ENCODE measurements at regions not wholly inside any gene's neighbourhood (a gene's known extent, or its start where the extent isn't known, plus 50 kb on each side); places are given as distances from the start of the nearest gene placed in this dataset.
"Not testable (repeated sequence)": the region's sequence is repeated elsewhere in the genome, so short reads cannot be mapped to it uniquely, and the experiment has no call there.

GRCh38 chrX:93404121-93404520, 269.3 kb downstream of the NAP1L3 start:
- Histone ChIP-seq H3K27ac (no peak overlapping the region), H3K4me1 (no peaks in the 10 kb centered on the region), H3K4me3 (no peak overlapping the region), H3K36me3 (replicated peaks in 1 of 2; ENCODE audit: insufficient read depth in 1 of 2, low read depth in 2 of 2) (no peaks in the 10 kb centered on the region), H3K27me3 (no peaks in the 10 kb centered on the region), H3K9me3 (no peaks in the 10 kb centered on the region)
- no peak for ATAC-seq
- TF ChIP-seq POLR2A (IDR thresholded peaks at IDR 0.05) (no peak), CTCF (IDR thresholded peaks at IDR 0.05) (no peak)
- WGBS, 2 donors: 88 to 100% methylated on average over 1 to 3 of the region's 3 CpGs
- intact Hi-C loops (cut with DNase I): no loop called here
- DNase-seq: no peak

GRCh38 chrX:93354651-93355050, 318.7 kb downstream of the NAP1L3 start:
- intact Hi-C loops (cut with DNase I): no loop called here
- WGBS, 2 donors: 34 to 47% methylated on average over 5 to 7 of the region's 7 CpGs
- Histone ChIP-seq H3K4me3 (no peak overlapping the region), H3K27ac (no peak overlapping the region), H3K27me3 (no peaks in the 10 kb centered on the region), H3K36me3 (replicated peaks in 1 of 2; ENCODE audit: insufficient read depth in 1 of 2, low read depth in 2 of 2) (no peaks in the 10 kb centered on the region), H3K9me3 (no peaks in the 10 kb centered on the region), H3K4me1 (no peaks in the 10 kb centered on the region)
- DNase-seq: no peak
- ATAC-seq: no peak
- no peak for TF ChIP-seq CTCF (IDR thresholded peaks at IDR 0.05)
- TF ChIP-seq POLR2A (IDR thresholded peaks at IDR 0.05): no peak

GRCh38 chrX:93346309-93346708, 327.1 kb downstream of the NAP1L3 start:
- no peak for TF ChIP-seq POLR2A (IDR thresholded peaks at IDR 0.05)
- TF ChIP-seq CTCF (IDR thresholded peaks at IDR 0.05): no peak
- ATAC-seq (no peak), DNase-seq (no peak)
- Histone ChIP-seq H3K27me3 (no peaks in the 10 kb centered on the region), H3K9me3 (no peaks in the 10 kb centered on the region), H3K27ac (no peak overlapping the region), H3K4me3 (no peak overlapping the region), H3K36me3 (replicated peaks in 1 of 2; ENCODE audit: insufficient read depth in 1 of 2, low read depth in 2 of 2) (no peaks in the 10 kb centered on the region), H3K4me1 (no peaks in the 10 kb centered on the region)
- intact Hi-C loops (cut with DNase I): no loop called here
- 95 to 100% methylated on average over 1 to 2 of the region's 3 CpGs for WGBS, 2 donors

- intact Hi-C loops (cut with DNase I): not testable (repeated sequence)
Observed at GRCh38 chrX:93344287-93344686, 329.1 kb downstream of the NAP1L3 start.

GRCh38 chrX:93332329-93332728, 341.0 kb downstream of the NAP1L3 start:
- Histone ChIP-seq H3K4me1 (no peaks in the 10 kb centered on the region), H3K27ac (no peak overlapping the region), H3K4me3 (no peak overlapping the region), H3K9me3 (no peaks in the 10 kb centered on the region), H3K27me3 (no peaks in the 10 kb centered on the region), H3K36me3 (replicated peaks in 1 of 2; ENCODE audit: insufficient read depth in 1 of 2, low read depth in 2 of 2) (no peaks in the 10 kb centered on the region)
- whole genome bisulfite sequencing, 2 donors: 6 to 24% methylated on average over 2 of the region's 2 CpGs
- intact Hi-C loops (cut with DNase I): no loop called here
- ATAC-seq (no peak), DNase-seq (no peak)
- no peak for TF ChIP-seq CTCF (IDR thresholded peaks at IDR 0.05)

More at GRCh38 chrX:93344287-93344686, 329.1 kb downstream of the NAP1L3 start:
- not testable (repeated sequence) for H3K36me3 ChIP-seq (replicated peaks in 1 of 2; ENCODE audit: insufficient read depth in 1 of 2, low read depth in 2 of 2); H3K27ac ChIP-seq; H3K9me3 ChIP-seq; DNase-seq; H3K27me3 ChIP-seq; ATAC-seq; H3K4me3 ChIP-seq; H3K4me1 ChIP-seq
- 85 to 93% methylated on average over 1 to 2 of the region's 2 CpGs for WGBS, 2 donors

Measured in body of pancreas (tissue), 4 donors.